ENCODE measurements at regions not wholly inside any gene's neighbourhood (a gene's known extent, or its start where the extent isn't known, plus 50 kb on each side); places are given as distances from the start of the nearest gene placed in this dataset.
"Not testable (repeated sequence)": the region's sequence is repeated elsewhere in the genome, so short reads cannot be mapped to it uniquely, and the experiment has no call there.

DNA sequence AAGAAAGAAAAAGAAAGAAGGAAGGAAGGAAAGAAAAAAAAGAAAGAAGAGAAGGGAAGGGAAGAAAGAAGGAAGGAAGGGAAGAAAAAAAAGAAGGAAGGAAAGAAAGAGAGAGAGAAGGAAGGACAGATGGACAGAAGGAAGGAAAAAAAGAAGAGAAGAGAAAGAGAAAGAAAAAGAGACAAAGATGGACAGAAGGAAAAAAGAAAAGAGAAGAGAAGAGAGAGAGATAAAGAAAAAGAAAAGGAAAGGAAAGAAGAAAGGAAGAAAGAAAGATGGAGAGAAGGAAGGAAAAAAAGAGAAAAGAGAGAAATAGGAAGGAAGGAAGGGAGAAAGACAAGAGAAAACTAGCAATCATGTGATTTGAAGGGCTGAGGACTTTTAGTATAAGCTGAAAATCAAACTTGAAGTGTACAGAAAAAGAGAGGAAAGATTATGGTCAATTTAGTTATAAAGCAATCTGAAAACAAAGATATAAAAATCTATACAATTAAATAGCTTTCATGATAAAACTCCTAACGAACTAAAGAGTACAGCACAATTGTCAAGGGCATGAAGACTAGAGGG, 115.3 kb downstream of the LTN1 start:
- no peak for DNase-seq (ENCODE audit: low read depth in 2 of 2)

DNA sequence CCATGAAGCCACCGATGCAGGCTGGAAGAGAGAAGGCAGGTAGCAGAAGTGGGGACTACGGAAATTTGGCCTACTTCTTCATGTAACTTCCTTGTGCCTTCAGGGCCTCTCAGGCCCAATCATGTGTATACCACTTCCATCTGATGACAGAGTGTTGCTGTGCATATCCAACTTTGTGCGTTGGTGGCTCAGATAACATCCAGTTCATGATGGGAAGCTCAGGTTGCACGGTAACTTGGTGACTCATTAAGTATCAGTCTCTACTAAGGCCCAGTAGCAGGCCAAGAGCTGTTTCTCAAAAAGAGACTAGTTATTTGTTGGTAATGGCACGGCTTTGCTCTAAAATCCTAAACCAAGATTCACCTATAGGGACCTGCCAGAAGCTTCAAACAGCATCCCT, 117.6 kb downstream of the LTN1 start:
- DNase-seq (ENCODE audit: low read depth in 2 of 2): no peak

DNA sequence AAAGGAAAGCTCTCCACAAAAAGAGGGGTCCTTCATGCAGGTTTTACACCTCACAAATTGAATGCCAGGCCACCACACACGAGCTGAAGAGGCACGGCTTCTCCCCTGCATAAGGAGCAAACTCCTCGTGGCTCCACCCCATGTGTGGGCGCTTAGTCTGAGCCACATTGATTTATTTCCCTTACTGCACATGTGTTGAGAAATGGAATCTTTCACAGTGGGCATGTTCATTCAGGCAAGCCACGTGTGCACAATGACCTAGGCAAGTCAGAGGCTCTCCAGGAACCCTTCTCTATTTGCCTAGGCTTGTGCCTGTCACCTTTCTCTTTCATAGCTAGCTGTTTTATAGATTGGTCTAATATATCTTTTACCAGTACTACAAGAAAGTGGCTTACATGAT, 120.5 kb downstream of the LTN1 start:
- DNase-seq (ENCODE audit: low read depth in 2 of 2): no peak

DNA sequence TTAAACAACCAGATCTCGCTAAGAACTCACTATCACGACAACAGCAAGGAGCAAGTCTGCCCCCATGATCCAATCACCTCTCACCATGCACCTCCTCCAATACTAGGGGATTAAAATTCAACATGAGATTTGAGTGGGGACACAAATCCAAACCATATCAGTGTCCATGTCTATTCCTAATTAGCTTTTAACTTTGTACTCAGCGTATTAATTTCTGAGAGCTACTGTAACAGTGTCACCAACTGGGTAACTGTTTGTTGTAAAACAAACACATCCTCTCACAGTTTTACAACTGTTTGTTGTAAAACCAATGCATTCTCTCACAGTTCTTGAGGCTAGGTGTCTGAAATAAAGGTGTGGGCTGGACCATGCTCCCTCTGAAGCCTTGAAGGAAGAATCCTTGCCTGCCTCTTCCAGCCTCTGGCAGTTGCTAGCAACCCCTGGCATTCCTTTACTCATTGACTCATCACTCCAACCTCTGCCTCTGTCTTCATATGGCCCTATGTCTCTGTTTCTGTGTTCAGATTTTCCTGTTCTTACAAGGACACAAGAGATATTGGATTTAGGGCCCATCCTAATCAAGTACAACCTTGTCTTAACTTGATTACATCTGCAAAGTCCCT, 121.2 kb downstream of the LTN1 start:
- DNase-seq (ENCODE audit: low read depth in 2 of 2): no peak

DNA sequence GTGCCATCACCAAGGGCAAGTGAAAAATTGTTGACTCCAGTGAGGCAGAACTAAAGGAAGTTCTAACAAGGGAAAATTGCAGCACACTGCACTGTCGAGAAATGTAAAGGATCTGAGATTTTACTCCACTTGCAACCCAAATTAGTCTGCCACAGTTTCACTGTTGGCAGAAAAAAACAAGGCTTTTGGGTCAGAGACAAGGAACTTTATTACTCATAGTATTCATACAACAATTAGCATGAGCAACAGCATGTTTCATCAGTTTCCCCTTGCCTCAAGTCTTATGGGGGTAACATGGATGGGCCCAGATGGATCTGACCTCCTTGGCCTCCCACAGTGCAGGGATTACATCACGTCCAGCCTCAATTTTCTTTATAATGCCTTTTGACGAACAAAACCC, 125.3 kb downstream of the LTN1 start:
- no peak for DNase-seq (ENCODE audit: low read depth in 2 of 2)

DNA sequence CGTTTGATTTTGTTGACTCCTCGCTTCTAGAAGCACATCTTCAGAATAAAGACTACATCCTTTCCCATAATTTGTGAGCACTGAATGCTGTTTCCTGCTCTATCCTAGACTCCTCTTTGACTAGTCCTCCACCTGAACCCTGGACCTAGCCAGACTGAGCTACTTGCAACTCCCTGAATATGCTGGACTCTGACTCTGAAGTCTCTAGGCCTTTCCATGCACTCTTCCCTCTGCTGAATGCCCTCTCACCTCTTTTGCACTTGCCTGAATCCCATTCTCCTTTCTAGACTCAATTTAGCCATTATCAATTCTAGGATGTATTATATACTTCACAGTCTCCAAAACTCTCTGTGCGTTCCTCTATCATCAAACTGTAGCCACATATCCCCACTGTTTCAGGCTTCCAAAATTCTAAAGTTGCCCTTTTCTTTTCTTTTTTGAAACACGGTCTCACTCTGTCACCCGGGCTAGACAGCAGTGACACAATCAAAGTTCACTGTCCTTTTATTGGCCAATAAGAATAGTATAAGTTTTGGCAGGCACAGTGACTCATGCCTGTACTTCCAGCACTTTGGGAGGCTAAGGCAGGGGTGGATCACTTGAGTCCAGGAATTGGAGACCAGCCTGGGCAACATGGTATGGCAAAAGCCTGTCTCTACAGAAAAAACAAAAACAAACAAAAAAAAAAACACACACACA, 127.0 kb downstream of the LTN1 start:
- no peak for DNase-seq (ENCODE audit: low read depth in 2 of 2)

DNA sequence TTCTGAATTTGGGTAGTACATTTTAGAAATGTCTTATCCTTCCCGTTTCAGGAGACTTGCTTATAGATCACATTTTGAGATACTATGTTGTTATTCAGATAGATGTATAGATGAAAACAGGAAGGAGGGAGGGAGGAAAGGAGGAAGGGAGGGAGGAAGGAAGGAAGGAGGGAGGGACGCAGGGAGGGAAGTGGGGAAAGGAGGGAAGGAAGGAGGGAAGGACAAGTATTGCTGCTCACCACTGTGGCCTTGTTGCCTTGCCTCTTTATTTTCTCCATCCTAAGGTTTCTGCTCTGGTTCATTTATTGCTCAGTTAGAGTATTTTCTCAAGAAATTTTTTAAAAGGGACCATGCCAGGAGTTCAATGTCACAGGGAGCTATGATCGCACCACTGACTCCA, 134.3 kb downstream of the LTN1 start:
- no peak for DNase-seq (ENCODE audit: low read depth in 2 of 2)

DNA sequence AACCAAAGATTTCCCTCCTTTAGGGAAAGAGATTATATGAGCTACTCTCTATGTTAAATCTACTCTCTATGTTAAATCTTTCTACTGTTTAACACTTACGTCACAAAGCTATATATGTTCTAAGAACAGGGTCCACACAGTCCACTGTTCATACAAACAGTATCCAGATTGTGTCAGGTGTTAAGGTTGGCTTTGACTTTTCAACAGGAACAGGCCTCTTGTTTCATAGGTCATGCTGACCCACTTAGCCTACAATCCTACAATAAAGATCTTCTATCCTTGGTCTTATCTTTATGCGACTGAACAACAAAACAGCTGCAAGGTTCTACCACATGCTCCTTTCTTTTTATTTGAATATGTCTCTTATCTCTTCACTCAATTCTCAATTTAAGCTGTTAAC, 134.9 kb downstream of the LTN1 start:
- DNase-seq (ENCODE audit: low read depth in 2 of 2): no peak

DNA sequence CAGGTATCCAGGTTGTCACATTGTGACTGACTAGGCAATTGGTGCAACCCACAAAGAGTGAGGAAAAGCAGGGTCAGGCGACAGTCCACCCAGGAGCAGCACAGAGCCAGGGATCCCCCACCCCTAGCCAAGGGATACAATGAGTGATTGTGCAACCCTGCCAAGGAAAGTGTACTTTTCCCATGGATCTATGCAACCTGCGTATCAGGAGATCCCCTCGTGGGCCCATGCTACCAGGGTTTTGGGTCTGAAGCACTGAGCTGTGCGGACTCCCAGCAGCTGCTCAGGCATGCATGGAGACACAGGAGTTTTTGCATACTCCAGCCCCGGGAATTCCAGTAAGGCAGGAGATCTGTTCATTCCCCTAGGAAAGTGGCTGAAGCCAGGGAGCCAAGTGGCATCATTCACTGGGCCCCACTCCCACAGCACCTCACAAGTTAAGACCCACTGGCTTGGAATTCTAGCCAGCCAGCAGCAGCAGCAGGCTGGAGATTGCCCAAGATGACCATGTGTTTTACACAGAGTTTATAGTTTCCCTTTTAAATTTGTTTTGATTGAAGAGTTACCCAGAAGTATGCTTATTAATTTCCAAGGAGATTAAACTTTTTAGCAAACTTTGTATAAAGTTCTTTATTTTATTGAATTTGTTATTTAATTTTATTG, 136.0 kb downstream of the LTN1 start:
- no peak for DNase-seq (ENCODE audit: low read depth in 2 of 2)

DNA sequence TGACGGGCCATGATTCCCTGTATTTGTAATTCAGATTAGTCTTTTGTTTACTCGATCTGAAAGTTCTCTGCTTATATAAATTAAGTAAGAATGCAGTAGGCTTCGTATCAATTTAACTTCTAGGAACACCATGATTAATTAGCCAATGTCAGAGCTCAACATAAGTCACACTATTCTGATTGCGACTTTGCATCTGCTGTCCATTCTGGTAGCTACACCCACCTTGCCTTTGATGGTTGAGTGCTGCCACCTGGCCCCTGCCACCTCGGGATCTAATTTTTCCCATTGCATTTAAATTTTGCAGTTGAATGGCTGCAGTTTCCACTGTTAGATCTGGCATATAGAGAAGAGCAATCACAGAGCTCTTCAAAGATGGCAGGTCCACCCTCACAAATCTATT, 140.0 kb downstream of the LTN1 start:
- DNase-seq (ENCODE audit: low read depth in 2 of 2): no peak

DNA sequence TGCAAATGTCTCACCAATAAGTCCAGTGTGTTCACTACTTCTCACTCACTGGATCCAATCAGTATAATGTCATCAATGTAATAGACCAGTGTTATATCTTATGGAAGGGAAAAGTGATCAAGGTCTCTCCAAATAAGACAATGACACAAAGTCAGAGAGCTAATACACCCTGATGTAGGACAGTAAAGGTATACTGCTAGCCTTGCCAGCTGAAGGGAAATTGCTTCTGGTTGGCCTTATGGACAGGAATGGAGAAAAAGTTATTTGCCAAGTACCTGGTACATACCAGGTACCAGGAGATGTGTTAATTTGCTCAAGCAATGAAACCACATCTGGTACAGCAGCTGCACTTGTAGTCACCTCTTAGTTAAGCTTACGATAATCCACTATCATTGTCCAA, 141.0 kb downstream of the LTN1 start:
- no peak for DNase-seq (ENCODE audit: low read depth in 2 of 2)

DNA sequence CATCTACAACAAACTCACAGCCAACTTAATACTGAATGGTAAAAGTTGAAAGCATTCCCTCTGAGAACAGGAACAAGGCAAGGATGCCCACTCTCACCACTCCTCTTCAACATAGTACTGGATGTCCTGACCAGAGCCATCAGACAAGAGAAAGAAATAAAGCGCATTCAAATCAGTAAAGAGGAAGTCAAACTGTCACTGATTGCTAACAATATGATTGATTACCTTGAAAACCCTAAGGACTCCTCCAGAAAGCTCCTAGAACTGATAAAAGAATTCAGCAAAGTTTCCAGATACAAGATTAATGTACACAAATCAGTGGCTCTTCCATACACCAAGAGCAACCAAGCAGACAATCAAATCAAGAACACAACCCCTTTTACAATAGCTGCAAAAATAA, 153.4 kb downstream of the LTN1 start:
- DNase-seq (ENCODE audit: low read depth in 2 of 2): not testable (repeated sequence)

DNA sequence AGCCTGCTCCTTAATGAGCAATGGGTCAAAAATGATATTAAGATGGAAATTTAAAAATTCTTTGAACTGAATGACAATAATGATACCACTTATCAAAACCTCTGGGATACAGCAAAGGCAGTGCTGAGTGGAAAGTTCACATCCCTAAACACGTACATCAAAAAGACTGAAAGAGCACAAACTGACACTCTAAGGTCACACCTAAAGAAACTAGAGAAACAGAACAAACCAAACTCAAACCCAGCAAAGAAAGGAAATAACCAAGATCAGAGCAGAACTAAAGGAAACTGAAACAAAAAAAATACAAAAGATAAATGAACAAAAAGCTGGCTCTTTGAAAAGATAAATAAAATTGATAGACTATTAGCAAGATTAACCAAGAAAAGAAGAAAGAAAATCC, 155.3 kb downstream of the LTN1 start:
- DNase-seq (ENCODE audit: low read depth in 2 of 2): not testable (repeated sequence)

DNA sequence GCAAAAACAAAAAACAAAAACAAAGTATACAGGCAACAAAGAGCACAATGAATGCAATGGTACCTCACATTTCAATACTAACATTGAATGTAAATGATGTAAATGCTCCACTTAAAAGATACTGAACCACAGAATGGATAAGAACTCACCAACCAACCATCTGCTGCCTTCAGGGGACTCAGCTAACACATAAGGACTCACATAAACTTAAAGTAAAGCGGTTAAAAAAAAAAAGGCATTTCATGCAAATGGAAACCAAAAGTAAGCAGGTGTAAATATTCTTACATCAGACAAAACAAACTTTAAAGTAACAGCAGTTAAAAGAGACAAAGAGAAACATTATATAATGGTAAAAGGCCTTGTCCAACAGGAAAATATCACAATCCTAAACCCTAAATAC, 156.1 kb downstream of the LTN1 start:
- not testable (repeated sequence) for DNase-seq (ENCODE audit: low read depth in 2 of 2)

DNA sequence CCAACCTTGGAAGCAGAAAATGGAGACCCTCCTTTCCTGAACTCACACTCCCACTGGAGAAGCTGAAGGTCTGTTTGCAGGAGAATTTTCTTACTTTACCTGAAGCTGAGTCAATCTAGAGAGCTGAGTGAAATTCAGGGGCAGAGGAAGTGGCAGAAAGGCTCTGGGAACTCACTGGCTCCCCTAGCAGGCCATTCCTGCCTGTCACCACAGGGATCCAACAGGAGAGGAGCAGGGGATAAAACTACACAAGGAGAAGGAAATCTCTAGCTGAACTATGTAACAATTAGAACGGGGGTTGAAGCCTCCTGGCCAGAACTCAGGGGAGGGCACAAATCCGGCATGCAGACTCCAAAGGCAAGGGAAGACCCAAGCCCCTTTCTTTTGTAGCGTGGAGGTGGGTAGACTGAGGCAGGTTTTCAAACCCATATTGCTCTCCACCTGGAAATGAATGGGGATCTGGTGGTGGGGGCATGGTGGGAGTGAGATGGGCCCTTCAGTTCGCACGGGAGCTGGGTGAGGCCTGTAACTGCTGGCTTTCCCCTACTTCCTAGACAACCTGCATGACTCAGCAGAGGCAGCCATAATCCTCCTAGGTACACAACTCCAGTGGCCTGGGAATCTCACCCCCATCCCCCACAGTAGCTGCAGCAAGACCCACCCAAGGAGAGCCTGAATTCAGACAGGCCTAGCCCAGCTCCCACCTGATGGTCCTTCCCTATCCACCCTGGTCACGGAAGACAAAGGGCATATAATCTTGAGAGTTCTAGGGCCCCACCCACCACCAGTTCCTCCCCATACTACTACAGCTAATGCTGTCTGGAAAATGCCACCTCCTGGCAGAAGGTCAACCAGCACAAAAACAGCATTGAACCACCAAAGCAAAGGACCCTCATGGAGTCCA, 158.1 kb downstream of the LTN1 start:
- no peak for DNase-seq (ENCODE audit: low read depth in 2 of 2)

DNA sequence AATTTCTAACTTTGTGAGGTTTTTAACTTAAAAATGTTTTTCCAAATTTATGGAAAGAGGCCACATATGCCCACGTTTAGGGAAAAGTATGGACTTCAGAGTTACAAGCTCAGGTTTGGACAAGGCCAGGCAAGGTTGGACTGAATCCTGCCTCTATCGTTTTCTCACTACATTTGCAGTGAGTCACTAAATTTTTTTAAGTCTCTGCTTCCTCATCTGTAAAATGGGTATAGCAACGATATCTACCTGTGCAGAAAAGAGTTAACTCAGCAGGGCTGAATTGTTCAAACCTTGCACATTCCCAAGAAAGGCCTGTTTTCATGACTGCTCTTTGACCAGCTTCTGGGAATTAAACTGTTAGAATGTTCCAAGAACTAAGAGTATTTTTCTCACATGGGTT, 159.1 kb downstream of the LTN1 start:
- no peak for DNase-seq (ENCODE audit: low read depth in 2 of 2)

DNA sequence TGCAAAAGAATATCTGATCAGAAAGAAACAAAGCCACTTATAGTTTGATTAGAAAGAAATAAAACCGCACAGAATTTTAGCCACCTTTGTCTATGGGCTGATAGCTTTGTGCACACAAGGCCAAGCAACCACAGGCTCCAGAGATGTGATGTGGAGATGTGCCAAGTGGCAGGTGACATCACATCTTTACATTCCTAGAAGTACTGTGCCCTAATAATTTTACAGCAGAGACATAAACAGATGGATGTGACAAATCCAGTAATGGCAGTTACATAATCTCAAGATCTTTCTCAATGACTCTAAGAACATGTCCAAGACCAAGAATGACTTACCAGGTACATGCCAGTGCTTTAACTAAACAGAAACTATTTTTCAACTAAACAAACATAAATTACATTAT, 159.5 kb downstream of the LTN1 start:
- no peak for DNase-seq (ENCODE audit: low read depth in 2 of 2)

DNA sequence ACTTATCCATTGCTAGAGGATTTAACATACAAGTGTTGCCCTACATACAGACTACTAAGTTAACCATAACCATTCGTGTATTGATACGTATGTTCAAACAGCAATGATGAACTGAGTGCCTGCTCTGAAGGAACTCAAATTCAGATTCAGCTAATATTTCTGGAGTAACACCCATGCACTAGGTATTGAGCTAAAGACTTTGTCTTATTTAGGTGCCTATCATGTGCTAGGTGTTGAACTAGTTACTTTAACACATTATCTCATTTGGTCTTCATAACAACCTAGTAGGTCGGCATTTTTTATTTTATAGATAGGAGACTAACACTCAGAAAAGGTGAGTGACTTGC, 160.0 kb downstream of the LTN1 start:
- DNase-seq (ENCODE audit: low read depth in 2 of 2): no peak

DNA sequence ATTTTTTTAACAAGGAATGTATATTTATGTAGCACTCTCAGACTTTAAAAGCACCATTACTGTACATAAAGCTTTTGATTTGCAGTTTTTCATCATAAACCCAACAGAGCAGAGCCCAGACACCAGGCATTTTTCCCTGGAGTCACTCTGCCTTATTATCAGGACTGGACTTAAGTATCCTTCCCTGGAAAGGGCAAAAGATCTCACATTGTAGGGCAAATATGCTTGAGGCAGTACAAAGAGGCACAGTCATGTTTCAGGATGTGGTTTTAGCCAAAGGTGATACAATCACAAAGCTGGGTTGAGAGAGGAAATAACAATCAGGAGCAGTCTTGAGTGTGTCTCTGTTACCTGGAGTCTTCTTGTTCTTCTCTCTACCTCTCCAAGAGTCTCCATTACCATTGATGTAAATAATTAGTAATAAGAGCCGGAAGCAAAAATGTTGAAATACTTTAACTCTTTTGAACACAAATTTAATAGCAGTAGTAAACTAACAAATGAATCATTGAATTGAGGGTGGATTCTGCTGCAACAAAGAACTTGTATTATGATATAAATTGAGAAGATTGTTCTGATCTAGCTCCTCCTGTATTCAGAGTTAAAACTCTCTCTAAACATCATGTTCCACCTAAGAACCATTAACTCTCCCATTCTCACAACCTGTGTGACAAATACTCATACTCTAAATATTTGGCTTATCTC, 160.5 kb downstream of the LTN1 start:
- DNase-seq (ENCODE audit: low read depth in 2 of 2): no peak

DNA sequence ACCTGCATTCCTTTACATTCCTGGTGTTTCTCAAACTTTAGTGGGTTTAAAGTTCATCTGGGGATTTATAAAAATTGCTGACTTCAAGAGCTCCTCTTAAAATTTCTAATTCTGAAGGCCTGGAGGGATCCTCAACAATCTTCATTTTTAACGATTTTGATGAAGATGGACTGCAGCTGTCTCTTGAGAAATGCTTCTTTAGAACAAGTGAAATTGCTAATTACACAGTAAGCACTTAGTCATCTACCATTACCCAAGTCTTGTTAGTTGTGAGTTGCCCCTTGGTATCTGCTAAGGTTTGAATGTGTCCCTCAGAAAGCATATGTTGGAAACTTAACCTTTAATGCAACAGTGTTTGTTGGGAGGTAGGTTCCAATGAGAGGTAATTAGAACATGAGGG, 163.7 kb downstream of the LTN1 start:
- no peak for DNase-seq (ENCODE audit: low read depth in 2 of 2)

DNA sequence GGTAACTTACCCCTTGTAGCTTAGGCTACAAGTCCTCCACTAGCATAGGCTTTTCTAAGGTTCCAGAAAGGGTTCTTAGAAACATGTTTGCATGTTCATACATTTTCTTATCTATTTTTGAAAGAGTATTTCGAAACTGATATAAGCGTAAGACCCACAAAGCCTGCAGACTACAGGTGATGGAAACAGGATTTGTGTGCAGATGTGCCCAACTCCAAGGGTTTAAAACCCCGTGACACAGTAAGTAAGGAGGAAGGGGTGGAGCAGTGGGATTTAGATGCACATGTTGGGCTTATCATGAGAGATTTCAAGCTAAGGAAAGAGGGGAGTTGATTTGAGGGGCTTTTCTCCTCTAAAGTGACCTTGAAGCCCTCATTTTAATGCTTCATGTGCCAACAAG, 164.7 kb downstream of the LTN1 start:
- no peak for DNase-seq (ENCODE audit: low read depth in 2 of 2)

DNA sequence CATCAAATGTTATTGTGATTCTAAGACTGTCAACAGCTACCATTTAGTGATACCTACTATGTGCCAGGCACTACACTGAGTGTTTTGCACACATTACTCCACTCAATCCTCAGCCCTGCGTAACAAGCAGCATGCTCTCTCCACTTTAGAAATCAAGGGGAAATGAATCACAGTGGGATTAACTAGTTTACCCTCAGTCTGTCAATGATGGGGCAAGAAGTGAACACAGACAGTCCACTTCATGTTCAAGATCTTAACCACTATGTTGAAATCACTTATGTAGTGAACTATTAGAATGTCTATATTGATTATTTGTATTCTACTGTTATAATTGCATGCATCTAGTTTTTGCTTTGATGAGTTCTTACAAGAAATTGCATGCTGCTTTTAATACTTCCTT, 165.3 kb downstream of the LTN1 start:
- no peak for DNase-seq (ENCODE audit: low read depth in 2 of 2)
